Body of pancreas (tissue), 4 donors: ENCODE measurements at regions not wholly inside any gene's neighbourhood (a gene's known extent, or its start where the extent isn't known, plus 50 kb on each side); places are given as distances from the start of the nearest gene placed in this dataset.

Experiments used
- ATAC-seq: fragments of 150-250 bp; one replicate; pipeline ENCODE4 v1.9.1; 2016
- DNase-seq, 4 donors: peaks; one replicate each; pipeline ENCODE4 v3.0.0-alpha.2; 2019
- H3K27ac ChIP-seq, 4 donors: fragments of 200-600 bp; sonication (generic); 1 replicate in 3 of 4; 2 replicates in 1 of 4; pipeline versions ENCODE4 v1.5.1 to v1.6.1; 2016 to 2019; ENCODE audit warnings: mild to moderate bottlenecking in 1 of 4, mixed read lengths in 1 of 4, moderate library complexity in 1 of 4
- H3K27me3 ChIP-seq, 2 donors: fragments of 200-600 bp; sonication (generic); one replicate each; pipeline ENCODE4 v1.6.0; 2016; ENCODE audit warnings: mild to moderate bottlenecking in 1 of 2
- H3K36me3 ChIP-seq, 2 donors: fragments of 200-600 bp; sonication (generic); replicated peaks in 1 of 2; 2 replicates each; pipeline ENCODE4 v1.5.1; 2016; ENCODE audit warnings: low read depth in 2 of 2; ENCODE audit not compliant: insufficient read depth in 1 of 2
- H3K4me1 ChIP-seq: fragments of 200-600 bp; sonication (generic); one replicate; pipeline ENCODE4 v1.6.0; 2016
- H3K4me3 ChIP-seq, 2 donors: fragments of 200-600 bp; sonication (generic); 1 replicate in 1 of 2; 2 replicates in 1 of 2; pipeline ENCODE4 v1.5.1; 2016 to 2019
- H3K9me3 ChIP-seq, 3 donors: fragments of 200-600 bp; sonication (generic); 1 replicate in 2 of 3; 2 replicates in 1 of 3; pipeline ENCODE4 v1.5.1; 2016
- POLR2A ChIP-seq, 3 donors: fragments of 450-650 bp; IDR thresholded peaks; one replicate each; pipeline ENCODE4 v1.6.1; 2016; ENCODE audit warnings: antibody characterized with exemption in 3 of 3, mild to moderate bottlenecking in 2 of 3
- WGBS, 2 donors: methylation state at CpG; one replicate each; pipeline ENCODE4 v1.1.5; 2017; 5-methylcytosine and 5-hydroxymethylcytosine counted together
- intact Hi-C: fragments of 100-400 bp; cut with DNase I; formaldehyde crosslinking; loops from one replicate; pipeline ENCODE4 v1.15.1; 2023
- TF ChIP-seq, protein P1 (sequence below), 7 experiments: fragments of 450-650 bp in 4 of 7; fragments of 200-600 bp in 3 of 7; sonication (generic) in 3 of 7; IDR thresholded peaks; one replicate each; pipeline ENCODE4 v1.5.1; 2016 to 2019; ENCODE audit warnings: antibody characterized with exemption in 7 of 7

DNA sequence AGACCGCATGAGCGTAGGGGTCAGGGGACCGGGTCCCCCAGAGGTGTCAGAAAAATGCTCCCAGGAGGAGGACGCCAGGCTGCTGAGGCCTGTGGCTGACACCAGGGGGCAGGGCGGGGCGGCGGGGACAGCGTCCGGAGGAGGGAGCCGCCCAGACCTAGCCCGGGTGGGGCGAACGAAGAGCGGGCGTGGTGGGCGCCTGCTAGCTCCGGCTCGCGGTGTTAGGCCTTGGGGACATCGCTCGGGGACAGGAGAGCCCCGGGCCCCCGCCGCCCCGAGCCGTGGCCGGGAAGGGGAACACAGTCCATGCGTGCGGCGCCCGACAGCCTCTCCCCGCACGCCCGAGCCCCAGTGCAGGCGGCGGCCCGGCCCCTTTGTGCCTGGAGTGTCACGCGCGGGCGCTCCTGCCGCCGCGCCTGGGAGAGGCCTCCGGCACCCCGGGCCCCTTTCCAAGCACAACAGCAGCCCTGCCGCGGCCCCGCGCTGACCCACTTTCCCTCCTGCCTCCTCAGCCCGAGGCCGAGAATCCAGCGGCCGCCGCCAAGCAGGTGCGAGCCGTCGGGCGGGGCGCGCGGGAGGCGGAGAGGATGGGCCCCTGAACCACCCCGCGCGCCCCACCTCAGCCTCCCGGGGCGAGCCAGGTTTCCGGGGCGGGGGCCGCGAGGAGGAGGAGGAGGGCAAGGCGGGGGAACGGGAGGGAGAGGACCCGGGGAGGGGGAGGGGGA is 111.0 kb upstream of the KLF13 start:
- Histone ChIP-seq H3K36me3 (no peaks in the 10 kb centered on the region), H3K4me1 (peaks cover 18% of the 10 kb centered on the region), H3K27me3 (no peaks in the 10 kb centered on the region), H3K4me3 (peak overlapping the region; percentile 8 to 32), H3K9me3 (no peaks in the 10 kb centered on the region), H3K27ac (peak overlapping the region; percentile 74 to 91 (median 84))
- peak in 2 of 3 donors; percentile 42 to 51 for TF ChIP-seq POLR2A (IDR thresholded peaks at IDR 0.05)
- TF ChIP-seq, protein P1, sequence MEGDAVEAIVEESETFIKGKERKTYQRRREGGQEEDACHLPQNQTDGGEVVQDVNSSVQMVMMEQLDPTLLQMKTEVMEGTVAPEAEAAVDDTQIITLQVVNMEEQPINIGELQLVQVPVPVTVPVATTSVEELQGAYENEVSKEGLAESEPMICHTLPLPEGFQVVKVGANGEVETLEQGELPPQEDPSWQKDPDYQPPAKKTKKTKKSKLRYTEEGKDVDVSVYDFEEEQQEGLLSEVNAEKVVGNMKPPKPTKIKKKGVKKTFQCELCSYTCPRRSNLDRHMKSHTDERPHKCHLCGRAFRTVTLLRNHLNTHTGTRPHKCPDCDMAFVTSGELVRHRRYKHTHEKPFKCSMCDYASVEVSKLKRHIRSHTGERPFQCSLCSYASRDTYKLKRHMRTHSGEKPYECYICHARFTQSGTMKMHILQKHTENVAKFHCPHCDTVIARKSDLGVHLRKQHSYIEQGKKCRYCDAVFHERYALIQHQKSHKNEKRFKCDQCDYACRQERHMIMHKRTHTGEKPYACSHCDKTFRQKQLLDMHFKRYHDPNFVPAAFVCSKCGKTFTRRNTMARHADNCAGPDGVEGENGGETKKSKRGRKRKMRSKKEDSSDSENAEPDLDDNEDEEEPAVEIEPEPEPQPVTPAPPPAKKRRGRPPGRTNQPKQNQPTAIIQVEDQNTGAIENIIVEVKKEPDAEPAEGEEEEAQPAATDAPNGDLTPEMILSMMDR (IDR thresholded peaks at IDR 0.05): peak; percentile 85 to 95 (median 91)
- DNase-seq (peak; percentile 76 to 81 (median 80)), ATAC-seq (peak; percentile 89)
- WGBS, 2 donors: 0 to 1% methylated on average over 14 to 65 of the region's 75 CpGs
- intact Hi-C loops: no loop called here

DNA sequence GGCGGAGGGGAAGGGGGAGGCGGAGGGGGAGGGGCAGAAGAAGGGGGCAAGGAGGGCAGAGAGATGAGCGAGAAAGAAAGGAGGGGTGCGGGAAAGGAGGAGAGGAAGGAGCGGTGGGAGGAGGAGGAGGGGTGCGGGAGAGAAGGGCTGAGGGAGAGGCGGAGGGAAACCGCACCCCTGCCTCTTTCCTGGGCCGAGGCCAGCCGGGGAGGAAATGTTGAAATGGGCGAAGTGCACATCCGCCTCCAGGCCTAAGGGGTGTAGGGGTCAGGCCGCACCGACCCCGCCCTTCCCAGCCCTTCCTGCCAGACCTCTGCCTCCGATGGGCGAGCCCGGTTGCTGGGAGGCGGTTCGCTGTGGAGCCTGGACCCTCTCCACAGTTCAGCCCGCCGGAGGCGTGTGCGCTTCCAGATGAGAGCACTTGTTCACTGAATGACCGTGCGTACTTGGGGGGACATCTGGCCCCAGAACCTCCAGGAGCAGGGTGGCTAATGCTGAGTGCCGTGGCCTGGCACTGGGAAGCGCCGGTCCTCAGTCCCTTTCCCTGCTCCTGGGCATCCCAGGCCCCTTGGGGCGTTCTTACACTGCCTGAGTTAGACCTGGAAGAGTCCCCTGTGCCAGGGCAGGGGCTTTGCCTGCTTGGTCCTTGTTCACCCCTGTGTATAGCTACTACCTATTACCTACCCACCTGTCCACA is 110.3 kb upstream of the KLF13 start:
- ATAC-seq: peak; percentile 56
- no peaks in the 10 kb centered on the region for H3K9me3 ChIP-seq
- DNase-seq: peak; percentile 67 to 86 (median 74)
- H3K27me3 ChIP-seq: no peaks in the 10 kb centered on the region
- 14 to 31% methylated on average over 15 to 28 of the region's 30 CpGs for WGBS, 2 donors
- H3K4me3 ChIP-seq: no peak overlapping the region
- peak overlapping the region; percentile 74 to 91 (median 84) for H3K27ac ChIP-seq
- no peaks in the 10 kb centered on the region for H3K36me3 ChIP-seq
- intact Hi-C loops: no loop called here
- peaks cover 18% of the 10 kb centered on the region for H3K4me1 ChIP-seq
- no peak for TF ChIP-seq POLR2A (IDR thresholded peaks at IDR 0.05)
- TF ChIP-seq, protein P1 (IDR thresholded peaks at IDR 0.05): no peak

DNA sequence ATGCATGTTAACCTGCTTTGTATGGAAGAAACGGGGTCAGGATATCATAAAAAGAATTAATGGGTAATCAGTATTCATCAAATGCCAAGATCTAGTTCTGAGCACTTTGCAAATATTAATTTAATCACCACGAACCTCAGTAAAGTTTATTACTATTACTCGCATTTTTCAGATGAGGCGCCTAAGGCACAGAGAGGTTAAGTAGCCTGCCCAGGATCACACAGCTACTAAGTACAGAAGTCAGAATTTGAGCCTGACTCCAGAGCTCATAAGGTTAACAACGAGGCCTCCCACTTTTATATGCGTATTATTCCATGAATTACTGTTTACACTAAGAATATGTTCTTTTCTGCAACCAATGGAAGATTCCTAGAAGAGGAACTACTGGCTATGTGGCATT is 109.6 kb upstream of the KLF13 start:
- intact Hi-C loops: no loop called here
- no peak overlapping the region for H3K4me3 ChIP-seq
- no peak for DNase-seq

DNA sequence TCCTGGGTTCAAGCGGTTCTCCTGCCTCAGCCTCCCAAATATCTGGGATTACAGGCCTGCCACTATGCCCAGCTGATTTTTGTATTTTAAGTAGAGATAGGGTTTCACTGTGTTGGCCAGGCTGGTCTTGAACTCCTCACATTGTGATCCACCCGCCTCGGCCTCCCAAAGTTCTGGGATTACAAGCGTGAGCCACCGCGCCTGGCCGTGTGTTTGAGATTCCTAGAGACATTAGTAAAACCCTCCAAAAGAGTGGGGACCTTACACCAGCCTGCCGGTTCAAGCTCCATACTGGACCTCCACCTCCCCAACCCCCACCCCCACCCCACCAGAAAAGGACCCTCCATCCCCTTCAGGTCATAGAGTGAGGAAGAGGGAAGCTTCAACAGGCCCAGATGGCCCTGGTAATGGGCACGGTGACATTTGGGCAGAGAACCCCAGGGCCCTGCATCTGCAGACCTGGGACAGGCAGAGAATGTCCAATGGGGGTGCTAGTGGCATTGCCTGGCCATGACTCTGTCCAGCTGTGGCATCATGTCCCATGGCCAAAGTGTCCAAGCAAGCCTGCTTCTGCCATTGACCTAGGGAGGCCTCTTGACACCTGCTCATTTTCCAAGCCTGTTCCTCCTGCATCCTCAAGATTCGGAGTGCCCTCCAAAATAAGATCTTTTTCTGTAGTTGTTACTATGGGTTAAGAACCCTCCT is 108.9 kb upstream of the KLF13 start:
- H3K27me3 ChIP-seq: no peaks in the 10 kb centered on the region
- ATAC-seq: no peak
- H3K9me3 ChIP-seq: no peaks in the 10 kb centered on the region
- peaks cover 18% of the 10 kb centered on the region for H3K4me1 ChIP-seq
- H3K4me3 ChIP-seq: no peak overlapping the region
- intact Hi-C loops: no loop called here
- TF ChIP-seq, protein P1 (IDR thresholded peaks at IDR 0.05): no peak
- TF ChIP-seq POLR2A (IDR thresholded peaks at IDR 0.05): no peak
- no peak overlapping the region for H3K27ac ChIP-seq
- WGBS, 2 donors: 97% methylated on average over 9 to 10 of the region's 10 CpGs
- no peak for DNase-seq
- H3K36me3 ChIP-seq: no peaks in the 10 kb centered on the region

More for the DNA sequence above, 109.6 kb upstream of the KLF13 start:
- Histone ChIP-seq H3K27me3 (no peaks in the 10 kb centered on the region), H3K36me3 (no peaks in the 10 kb centered on the region), H3K9me3 (no peaks in the 10 kb centered on the region), H3K27ac (peak overlapping the region in 3 of 4 donors; percentile 83 to 91 (median 84)), H3K4me1 (peaks cover 18% of the 10 kb centered on the region)
- WGBS, 2 donors: 74 to 81% methylated on average over 6 of the region's 6 CpGs
- ATAC-seq: no peak
- TF ChIP-seq, protein P1 (IDR thresholded peaks at IDR 0.05): no peak
- no peak for TF ChIP-seq POLR2A (IDR thresholded peaks at IDR 0.05)
